ENCODE measurements at regions not wholly inside any gene's neighbourhood (a gene's known extent, or its start where the extent isn't known, plus 50 kb on each side); places are given as distances from the start of the nearest gene placed in this dataset.

DNA sequence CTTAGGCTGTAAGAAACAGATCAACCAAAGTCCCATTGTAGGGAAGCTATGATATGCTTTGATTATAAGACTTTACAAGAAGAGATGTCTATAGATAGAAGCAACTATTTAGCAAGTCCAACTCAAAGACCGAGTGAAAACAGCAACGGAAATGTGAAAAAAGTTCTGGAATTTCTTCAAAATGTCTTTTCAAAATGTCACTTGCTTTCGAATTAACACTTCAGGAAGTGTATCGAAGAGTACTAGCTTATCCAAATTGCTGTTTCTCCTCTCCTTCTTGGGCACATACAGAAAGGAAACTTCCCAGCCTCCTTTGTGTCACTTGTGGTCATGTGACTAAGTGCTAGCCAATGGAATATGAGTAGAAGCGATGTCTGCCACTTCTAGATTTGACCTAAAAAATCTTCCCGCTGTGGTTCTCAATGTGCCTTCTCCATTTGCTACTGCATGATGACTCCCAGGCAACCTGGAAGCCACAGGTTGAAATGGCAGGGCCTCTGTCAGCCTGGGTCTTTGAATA lies 89.9 kb downstream of the TSEN15 start:
- Histone ChIP-seq H3K4me3 (no peak overlapping the region), H3K4me1 (peaks cover 0 to 4% (median 0%) of the 10 kb centered on the region in 4 donors), H3K27ac (no peak overlapping the region), H3K36me3 (no peaks in the 10 kb centered on the region), H3K27me3 (no peaks in the 10 kb centered on the region), H3K9me3 (peaks cover 0 to 1% (median 0%) of the 10 kb centered on the region in 4 donors)
- WGBS, 2 donors, result 92 to 94% methylated on average over 6 of the region's 6 CpGs
- ATAC-seq (ENCODE audit: low FRiP score in 2 of 2) (no peak), DNase-seq (no peak)
- TF ChIP-seq POLR2A (IDR thresholded peaks at IDR 0.05) (no peak), POLR2AphosphoS5 (IDR thresholded peaks at IDR 0.05) (no peak), EP300 (IDR thresholded peaks at IDR 0.05) (no peak), CTCF (IDR thresholded peaks at IDR 0.05) (no peak)

DNA sequence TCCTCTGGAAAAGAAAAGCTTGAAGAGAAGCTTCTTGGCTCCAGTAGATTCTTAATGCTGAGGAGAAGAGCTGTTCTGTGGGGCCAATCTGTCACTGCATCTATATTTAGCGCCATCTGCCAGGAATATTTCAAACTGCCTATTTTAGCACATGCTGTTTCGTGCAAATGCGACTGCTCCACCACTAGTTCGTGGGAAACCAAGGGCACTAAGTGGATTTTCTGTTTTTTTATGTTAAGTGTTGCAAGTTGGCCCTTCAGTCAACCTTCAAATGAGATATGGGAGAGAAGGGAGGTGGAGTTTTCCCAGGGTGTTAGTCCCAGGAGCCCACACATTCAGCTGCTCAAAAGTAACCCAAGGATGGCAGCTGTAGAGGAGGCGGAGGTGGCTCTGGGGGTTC lies 91.9 kb downstream of the TSEN15 start:
- TF ChIP-seq POLR2A (IDR thresholded peaks at IDR 0.05) (no peak), POLR2AphosphoS5 (IDR thresholded peaks at IDR 0.05) (no peak), CTCF (IDR thresholded peaks at IDR 0.05) (no peak), EP300 (IDR thresholded peaks at IDR 0.05) (no peak)
- H3K27ac ChIP-seq, result no peak overlapping the region
- DNase-seq (no peak), ATAC-seq (ENCODE audit: low FRiP score in 2 of 2) (no peak)
- H3K4me3 ChIP-seq, result no peak overlapping the region
- H3K36me3 ChIP-seq, result no peaks in the 10 kb centered on the region
- no peaks in the 10 kb centered on the region for H3K27me3 ChIP-seq
- WGBS, 2 donors, result 54 to 68% methylated on average over 5 of the region's 5 CpGs
- peaks cover 0 to 4% (median 0%) of the 10 kb centered on the region in 4 donors for H3K4me1 ChIP-seq
- no peaks in the 10 kb centered on the region for H3K9me3 ChIP-seq

DNA sequence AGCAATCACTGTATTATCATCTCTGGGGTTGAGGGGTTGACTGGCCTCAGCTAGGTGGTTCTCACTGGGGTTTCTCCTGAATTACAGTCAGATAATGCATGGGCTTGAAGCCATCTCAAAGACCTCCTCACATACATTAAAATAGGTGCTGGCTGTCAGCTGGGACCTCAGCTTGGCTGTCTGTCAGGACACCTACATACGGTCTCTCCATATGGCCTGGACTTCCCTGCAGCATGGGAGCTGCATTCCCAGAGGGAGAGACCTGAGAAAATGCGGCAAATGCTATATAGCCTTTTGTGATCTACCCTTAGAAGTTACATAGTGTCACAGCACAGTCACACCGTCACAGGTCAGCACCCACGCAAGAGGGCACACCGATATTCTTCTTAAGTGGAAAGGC lies 93.6 kb downstream of the TSEN15 start:
- H3K9me3 ChIP-seq, result no peaks in the 10 kb centered on the region
- no peaks in the 10 kb centered on the region for H3K36me3 ChIP-seq
- no peaks in the 10 kb centered on the region for H3K27me3 ChIP-seq
- ATAC-seq (ENCODE audit: low FRiP score in 2 of 2), result no peak
- no peak overlapping the region for H3K27ac ChIP-seq
- DNase-seq, result no peak
- WGBS, 2 donors, result 98% methylated on average over 4 to 5 of the region's 5 CpGs
- H3K4me1 ChIP-seq, result peaks cover 0 to 4% (median 0%) of the 10 kb centered on the region in 4 donors
- TF ChIP-seq POLR2AphosphoS5 (IDR thresholded peaks at IDR 0.05), result no peak
- no peak for TF ChIP-seq EP300 (IDR thresholded peaks at IDR 0.05)
- no peak for TF ChIP-seq POLR2A (IDR thresholded peaks at IDR 0.05)
- no peak for TF ChIP-seq CTCF (IDR thresholded peaks at IDR 0.05)
- H3K4me3 ChIP-seq, result no peak overlapping the region

GRCh38 chr1:184146202-184146601 lies 94.7 kb downstream of the TSEN15 start:
- no peak overlapping the region for H3K27ac ChIP-seq
- WGBS, 2 donors, result 95 to 96% methylated on average over 4 of the region's 4 CpGs
- ATAC-seq (ENCODE audit: low FRiP score in 2 of 2) (no peak), DNase-seq (no peak)
- no peak overlapping the region for H3K4me3 ChIP-seq
- peaks cover 3 to 10% (median 5%) of the 10 kb centered on the region in 4 donors for H3K4me1 ChIP-seq
- no peak for TF ChIP-seq CTCF (IDR thresholded peaks at IDR 0.05)
- TF ChIP-seq POLR2A (IDR thresholded peaks at IDR 0.05), result no peak
- TF ChIP-seq POLR2AphosphoS5 (IDR thresholded peaks at IDR 0.05), result no peak
- TF ChIP-seq EP300 (IDR thresholded peaks at IDR 0.05), result no peak
- no peaks in the 10 kb centered on the region for H3K36me3 ChIP-seq
- H3K9me3 ChIP-seq, result no peaks in the 10 kb centered on the region
- no peaks in the 10 kb centered on the region for H3K27me3 ChIP-seq

Measured in upper lobe of left lung (tissue), 6 donors.